K562 (cell line): ENCODE measurements at regions not wholly inside any gene's neighbourhood (a gene's known extent, or its start where the extent isn't known, plus 50 kb on each side); places are given as distances from the start of the nearest gene placed in this dataset.
A peak's percentile ranks its signal among the peaks of the same experiment; 100 is the strongest.

Experiments
- ATAC-seq: fragments of 200-7000 bp; cut with Tn5 transposase; 3 replicates; pipeline ENCODE4 v1.9.1; 2020; ENCODE audit warnings: moderate library complexity
- BruUV-seq: library from RNA; stranded (reverse); fragments of 400-500 nt; replicated peaks from 2 replicates; lab custom pipeline; 2021; lab: Mats Ljungman, UMichigan
- CTCF ChIA-PET: fragments of 300-600 bp; formaldehyde crosslinking; extraction: SDS; loops from one replicate; lab custom pipeline; 2021; ENCODE audit warnings: low intra/inter-chr PET ratio; lab: Yijun Ruan, JAX
- POLR2A ChIA-PET: fragments of 300-600, 350-650 bp; sonication (Branson Sonifier 250); formaldehyde crosslinking; extraction: SDS; loops from one replicate; lab custom pipeline; 2021; ENCODE audit warnings: antibody characterized with exemption, inconsistent platforms; lab: Yijun Ruan, JAX
- DNase-seq, 4 experiments: peaks; one replicate each; pipeline versions ENCODE4 v3.0.0 to v3.0.0-alpha.2; 2011 to 2018; ENCODE audit warnings: low spot score in 3 of 4, mixed read lengths in 3 of 4; ENCODE audit errors: extremely low read depth in 1 of 4
- FAIRE-seq: peaks from 2 replicates; lab custom pipeline; 2011; peaks lifted over from hg19 to GRCh38; lab: Jason Lieb, UNC
- H2AFZ ChIP-seq: 2 replicates; pipeline ENCODE4 v1.6.0; 2011; ENCODE audit warnings: low read depth, low read length, control low read depth, inconsistent platforms
- H3K27ac ChIP-seq: fragments of 200-600 bp; 3 replicates; pipeline ENCODE4 v1.8.0; 2011; ENCODE audit warnings: low read depth, mild to moderate bottlenecking, control low read depth, inconsistent platforms, low read length, moderate library complexity, mixed read lengths; ENCODE audit errors: extremely low read depth
- H3K27me3 ChIP-seq, 2 experiments: fragments of 300-600 bp in 1 of 2; 2 replicates in 1 of 2; 3 replicates in 1 of 2; pipeline versions ENCODE4 v1.6.0 to v1.8.0; 2011; ENCODE audit warnings: inconsistent platforms in 2 of 2, low read length in 2 of 2, mild to moderate bottlenecking in 1 of 2, mixed read lengths in 1 of 2, moderate library complexity in 1 of 2; ENCODE audit not compliant: control insufficient read depth in 2 of 2, insufficient read depth in 2 of 2
- H3K36me3 ChIP-seq: fragments of 300-600 bp; 3 replicates; pipeline ENCODE4 v1.8.0; 2011; ENCODE audit warnings: mild to moderate bottlenecking, low read length, inconsistent platforms; ENCODE audit not compliant: control insufficient read depth, insufficient read depth
- H3K4me1 ChIP-seq, 2 experiments: fragments of 200-600 bp in 1 of 2; replicated peaks in 1 of 2; 2 replicates in 1 of 2; 3 replicates in 1 of 2; pipeline versions ENCODE4 v1.5.1 to v1.8.0; 2011; ENCODE audit warnings: inconsistent platforms in 2 of 2, low read length in 2 of 2, mild to moderate bottlenecking in 1 of 2, mixed read lengths in 1 of 2, moderate library complexity in 1 of 2; ENCODE audit not compliant: control insufficient read depth in 2 of 2, insufficient read depth in 2 of 2
- H3K4me2 ChIP-seq: 2 replicates; pipeline ENCODE4 v1.6.1; 2011; ENCODE audit warnings: low read length, control low read depth, inconsistent platforms, mixed read lengths; ENCODE audit not compliant: insufficient read depth
- H3K4me3 ChIP-seq: fragments of 200-600 bp; sonication (generic), shearing (Covaris generic); 2 replicates; pipeline ENCODE4 v1.5.1; 2016; ENCODE audit warnings: control low read depth, inconsistent platforms
- H3K79me2 ChIP-seq: fragments of 200-600 bp; 3 replicates; pipeline ENCODE4 v1.8.0; 2011; ENCODE audit warnings: low read length, inconsistent platforms; ENCODE audit not compliant: control insufficient read depth, insufficient read depth
- H3K9ac ChIP-seq, 2 experiments: 2 replicates each; pipeline versions ENCODE4 v1.6.0 to v1.6.1; 2011; ENCODE audit warnings: low read depth in 2 of 2, low read length in 2 of 2, control low read depth in 1 of 2, inconsistent platforms in 1 of 2, mild to moderate bottlenecking in 1 of 2, mixed read lengths in 1 of 2; ENCODE audit not compliant: insufficient read depth in 1 of 2
- H3K9me1 ChIP-seq: one replicate; pipeline ENCODE4 v1.6.0; 2011; ENCODE audit warnings: inconsistent platforms, mild to moderate bottlenecking, low read length, moderate library complexity; ENCODE audit not compliant: control insufficient read depth, insufficient read depth
- H3K9me3 ChIP-seq: replicated peaks from 2 replicates; pipeline ENCODE4 v1.5.1; 2011; ENCODE audit warnings: low read depth, low read length, inconsistent platforms; ENCODE audit not compliant: control insufficient read depth, insufficient read depth
- H4K20me1 ChIP-seq: replicated peaks from 2 replicates; pipeline ENCODE4 v1.6.1; 2011; ENCODE audit warnings: low read length, inconsistent platforms, mixed read lengths; ENCODE audit not compliant: control insufficient read depth, insufficient read depth
- ARID2 ChIP-seq: fragments of 450-650 bp; IDR thresholded peaks from 2 replicates; pipeline ENCODE4 v1.6.1; 2017; ENCODE audit warnings: antibody characterized with exemption, mild to moderate bottlenecking
- CBX3 ChIP-seq, 2 experiments: IDR thresholded peaks; 1 replicate in 1 of 2; 2 replicates in 1 of 2; pipeline ENCODE4 v1.6.1; 2012; ENCODE audit warnings: inconsistent platforms in 2 of 2, low read length in 2 of 2, borderline replicate concordance in 1 of 2, control low read depth in 1 of 2
- CREB5 ChIP-seq: fragments of 250-450 bp; sonication (Bioruptor Pico); IDR thresholded peaks from 2 replicates; pipeline ENCODE4 v1.5.0; 2020; ENCODE audit warnings: mild to moderate bottlenecking
- HMG20B ChIP-seq: fragments of 250-450 bp; sonication (Bioruptor Pico); IDR thresholded peaks from 2 replicates; pipeline ENCODE4 v1.5.0; 2021; ENCODE audit warnings: mild to moderate bottlenecking
- NR1H2 ChIP-seq: sonication (generic); formaldehyde crosslinking; IDR thresholded peaks from 2 replicates; pipeline ENCODE4 v1.4.0; 2020; ENCODE audit warnings: mild to moderate bottlenecking, missing genetic modification reagents
- RB1 ChIP-seq: fragments of 450-650 bp; IDR thresholded peaks from 2 replicates; pipeline ENCODE4 v1.6.1; 2017; ENCODE audit warnings: low read depth, mild to moderate bottlenecking
- RUNX1 ChIP-seq: sonication (generic); IDR thresholded peaks from 2 replicates; pipeline ENCODE4 v1.6.1; 2016; ENCODE audit warnings: antibody characterized with exemption, low read depth
- U2AF2 ChIP-seq: fragments of 200-400 bp; formaldehyde crosslinking; optimal IDR thresholded peaks from 2 replicates; pipeline ENCODE3; 2017; ENCODE audit warnings: low read depth, mild to moderate bottlenecking, low read length
- ZNF395 ChIP-seq: fragments of 200-800 bp; sonication (Bioruptor generic); IDR thresholded peaks from 2 replicates; pipeline ENCODE4 v1.6.1; 2017; ENCODE audit warnings: missing genetic modification characterization, missing compliant biosample characterization
- WGBS: fragments of 100-300 bp; shearing (Covaris generic); methylation state at CpG from one replicate; pipeline ENCODE4 v1.1.6; 2016; ENCODE audit warnings: low coverage, mixed read lengths; ENCODE audit not compliant: insufficient coverage; ENCODE audit errors: missing lambda C conversion rate; 5-methylcytosine and 5-hydroxymethylcytosine counted together
- in situ Hi-C: fragments of 300-500 bp; cut with MboI; formaldehyde crosslinking; loops from 4 replicates; pipeline ENCODE4 v1.15.0; 2018; ENCODE audit warnings: inconsistent platforms, mixed read lengths
- intact Hi-C: fragments of 100-400 bp; cut with micrococcal nuclease; formaldehyde crosslinking; loops from 2 replicates; pipeline ENCODE4 v1.14.2; 2022

DNA sequence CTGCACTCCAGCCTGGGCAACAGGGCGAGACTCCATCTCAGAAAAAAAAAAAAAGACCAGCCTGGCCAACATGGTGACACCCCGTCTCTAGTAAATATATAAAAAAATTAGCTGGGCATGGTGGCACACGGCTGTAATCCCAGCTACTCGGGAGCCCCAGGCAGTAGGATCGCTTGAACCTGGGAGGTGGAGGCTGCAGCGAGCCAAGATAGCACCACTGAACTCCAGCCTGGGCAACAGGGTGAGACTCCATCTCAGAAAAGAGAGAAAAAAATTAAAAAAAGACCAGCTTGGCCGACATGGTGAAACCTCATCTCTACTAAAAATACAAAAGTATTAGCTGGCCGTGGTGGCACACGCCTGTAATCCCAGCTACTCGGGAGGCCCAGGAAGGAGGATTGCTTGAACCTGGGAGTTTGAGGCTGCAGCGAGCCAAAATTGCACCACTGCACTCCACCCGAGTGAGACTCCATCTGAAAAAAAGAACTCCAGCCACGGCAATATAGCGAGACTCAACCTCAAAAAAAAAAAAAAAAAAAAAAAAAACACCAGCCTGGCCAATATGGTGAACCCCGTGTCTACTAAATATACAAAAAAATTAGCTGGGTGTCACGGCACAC is 346.1 kb upstream of the PLGLB2 start (continued):
- TF ChIP-seq CREB5 (no peak), U2AF2 (no peak)

DNA sequence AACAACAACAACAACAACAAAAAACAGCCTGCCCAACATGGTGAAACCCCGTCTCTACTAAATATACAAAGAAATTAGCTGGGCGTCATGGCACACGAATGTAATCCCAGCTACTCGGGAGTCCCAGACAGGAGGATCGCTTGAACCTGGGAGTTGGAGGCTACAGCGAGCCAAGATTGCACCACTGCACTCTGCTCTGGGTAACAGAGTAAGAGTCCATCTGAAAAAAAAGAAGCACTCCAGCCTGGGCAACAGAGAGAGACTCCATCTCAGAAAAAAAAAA is 344.1 kb upstream of the PLGLB2 start:
- Histone ChIP-seq H3K79me2 (no peaks in the 10 kb centered on the region), H3K27ac (no peak overlapping the region), H3K9ac (no peak overlapping the region), H3K4me2 (no peak overlapping the region), H3K4me3 (no peak overlapping the region), H3K36me3 (no peaks in the 10 kb centered on the region), H2AFZ (no peak overlapping the region), H4K20me1 (no peaks in the 10 kb centered on the region), H3K9me1 (no peaks in the 10 kb centered on the region), H3K27me3 (no peaks in the 10 kb centered on the region), H3K9me3 (no peaks in the 10 kb centered on the region), H3K4me1 (no peaks in the 10 kb centered on the region)
- in situ Hi-C loops, result no loop called here
- no TSS peak for BruUV-seq
- FAIRE-seq (no peak), DNase-seq (peak in 1 of 4 experiments; percentile 0), ATAC-seq (no peak)
- ChIA-PET CTCF (no interaction called here), POLR2A (no interaction called here)
- intact Hi-C loops, result no loop called here
- no peak for TF ChIP-seq NR1H2 (CRISPR knock-in tag)
- no peak for TF ChIP-seq RB1
- TF ChIP-seq CBX3 (IDR thresholded peaks at IDR 0.05; ENCODE audit: borderline replicate concordance in 1 of 2, low read length in 2 of 2), result no peak
- no peak for TF ChIP-seq ARID2
- no peak for TF ChIP-seq RUNX1
- TF ChIP-seq HMG20B (CRISPR knock-in tag), result no peak
- TF ChIP-seq ZNF395, result no peak
- WGBS, result 57% methylated on average over 6 of the region's 6 CpGs
